Activated CD8-positive, alpha-beta T cell treated with anti-CD3 and anti-CD28 coated beads, Interleukin-2, amount 10 ng/mL, durations not matched to agents 7 days and 5 days (primary cell): ENCODE measurements at regions not wholly inside any gene's neighbourhood (a gene's known extent, or its start where the extent isn't known, plus 50 kb on each side); places are given as distances from the start of the nearest gene placed in this dataset.

Experiments
- ATAC-seq: fragments of 150-1000 bp; cut with Tn5 transposase; one replicate; pipeline ENCODE4 v1.10.0; 2021; ENCODE audit warnings: moderate library complexity
- CTCF ChIA-PET: fragments of 350-600 bp; sonication (Branson Sonifier 250); formaldehyde crosslinking; loops from one replicate; lab custom pipeline; 2021; ENCODE audit warnings: antibody characterized with exemption; lab: Charles Lee
- POLR2A ChIA-PET: fragments of 350-600 bp; sonication (Branson Sonifier 250); formaldehyde crosslinking; loops from one replicate; lab custom pipeline; 2021; ENCODE audit warnings: antibody characterized with exemption; lab: Charles Lee
- DNase-seq: peaks from one replicate; pipeline ENCODE4 v3.0.0-alpha.2; 2020
- H3K27ac Mint-ChIP-seq: one replicate; pipeline ENCODE4 v1.8.0; 2021; ENCODE audit warnings: mild to moderate bottlenecking, mixed read lengths
- H3K27me3 Mint-ChIP-seq: one replicate; pipeline ENCODE4 v1.8.0; 2021; ENCODE audit warnings: low read depth, mixed read lengths
- H3K36me3 Mint-ChIP-seq: one replicate; pipeline ENCODE4 v1.8.0; 2021; ENCODE audit warnings: low read depth, mixed read lengths
- H3K4me1 Mint-ChIP-seq: one replicate; pipeline ENCODE4 v1.8.0; 2021; ENCODE audit warnings: low read depth, mixed read lengths
- H3K4me3 Mint-ChIP-seq: one replicate; pipeline ENCODE4 v1.8.0; 2021; ENCODE audit warnings: mild to moderate bottlenecking, mixed read lengths
- H3K9me3 Mint-ChIP-seq: one replicate; pipeline ENCODE4 v1.8.0; 2022; ENCODE audit warnings: mixed read lengths; ENCODE audit not compliant: insufficient read depth

DNA sequence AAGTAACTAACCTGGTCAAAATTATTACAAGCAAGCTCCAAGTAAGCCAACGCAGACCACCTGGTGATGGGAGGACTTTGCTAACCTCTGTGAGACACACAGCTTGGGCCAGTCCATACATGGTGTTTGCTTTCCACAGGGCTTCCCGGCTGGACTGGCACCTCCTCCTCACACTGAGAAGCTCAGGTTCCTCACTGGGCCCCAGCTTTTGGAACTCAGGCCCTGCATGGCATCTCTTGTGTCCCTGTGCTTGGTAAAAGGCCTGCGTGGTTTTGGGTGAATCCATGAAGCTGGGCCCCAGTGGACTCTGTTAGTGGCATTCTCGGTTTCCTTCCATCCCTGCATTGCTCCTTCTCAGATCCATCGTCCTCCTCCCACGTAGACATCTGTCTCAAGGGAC lies 123.4 kb downstream of the VAPA start:
- Mint-ChIP-seq H3K27ac (no peak overlapping the region), H3K36me3 (no peaks in the 10 kb centered on the region), H3K4me3 (no peak overlapping the region), H3K27me3 (peaks cover 9% of the 10 kb centered on the region), H3K4me1 (peaks cover 6% of the 10 kb centered on the region), H3K9me3 (no peaks in the 10 kb centered on the region)
- POLR2A ChIA-PET: no interaction called here
- no peak for DNase-seq
- ATAC-seq: no peak
- CTCF ChIA-PET: no interaction called here

DNA sequence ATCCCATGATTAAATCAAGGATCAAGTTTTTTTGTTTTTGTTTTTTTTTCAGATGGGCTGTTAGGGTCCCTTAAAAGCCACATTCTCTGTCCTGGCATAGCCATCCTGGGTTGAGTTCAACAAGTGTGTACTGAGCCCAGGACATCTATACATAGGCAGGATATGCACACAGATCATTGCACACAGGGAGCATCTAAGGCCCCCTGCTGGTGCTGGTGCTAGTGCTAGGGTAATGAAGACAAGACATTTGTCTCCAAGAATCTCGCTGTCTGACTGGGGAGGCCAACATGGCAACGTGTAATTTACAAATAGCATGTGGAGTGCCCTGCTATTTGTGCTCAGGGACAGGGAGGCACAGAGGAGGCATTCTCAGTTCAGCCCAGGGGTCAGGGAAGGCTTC lies 124.5 kb downstream of the VAPA start:
- ATAC-seq (no peak), DNase-seq (no peak)
- Mint-ChIP-seq H3K9me3 (no peaks in the 10 kb centered on the region), H3K36me3 (no peaks in the 10 kb centered on the region), H3K4me1 (no peaks in the 10 kb centered on the region), H3K27ac (no peak overlapping the region), H3K27me3 (peaks cover 10% of the 10 kb centered on the region), H3K4me3 (no peak overlapping the region)
- ChIA-PET POLR2A (interaction anchor here (0.7 kb wide), 1 partner anchor 21 kb away, joined by 3 read pairs; no protein-coding TSS in a partner anchor), CTCF (no interaction called here)

DNA sequence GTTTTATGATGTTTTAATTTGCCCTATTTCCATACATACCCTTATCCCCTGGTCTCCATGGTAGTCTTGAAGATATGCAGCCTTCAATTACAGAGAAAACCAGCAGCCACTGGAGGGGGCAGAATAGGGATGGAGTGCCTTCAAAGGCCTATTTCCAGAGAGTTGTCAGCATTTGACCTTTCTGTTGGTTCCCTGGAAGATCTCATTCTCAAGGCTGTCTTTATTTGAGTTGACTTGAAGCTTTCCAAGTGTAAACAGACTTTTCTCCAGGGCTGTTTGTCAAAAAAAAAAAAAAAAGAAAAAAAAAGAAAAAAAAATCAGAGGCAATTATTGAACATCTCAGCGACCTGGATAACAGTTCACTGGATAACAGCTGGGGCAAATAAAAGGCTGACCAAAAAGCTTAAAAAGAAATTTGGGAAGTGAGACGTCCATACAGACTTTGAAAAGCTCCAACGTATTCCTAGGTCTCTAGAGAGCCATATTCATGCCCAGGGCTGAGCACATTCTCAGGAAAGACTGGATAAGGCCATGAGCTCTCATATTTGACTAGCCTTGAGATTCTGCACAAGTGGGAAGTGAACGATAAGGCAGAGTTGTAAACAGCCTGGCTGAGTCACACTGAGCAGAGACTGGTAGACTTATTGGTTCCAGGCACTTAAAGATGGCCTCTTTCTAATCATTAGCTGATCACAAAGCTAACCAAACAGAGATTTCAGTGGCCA lies 126.6 kb downstream of the VAPA start:
- H3K4me1 Mint-ChIP-seq: no peaks in the 10 kb centered on the region
- no peak overlapping the region for H3K27ac Mint-ChIP-seq
- no peak for ATAC-seq
- POLR2A ChIA-PET: no interaction called here
- DNase-seq: no peak
- H3K27me3 Mint-ChIP-seq: peaks cover 9% of the 10 kb centered on the region
- no peaks in the 10 kb centered on the region for H3K36me3 Mint-ChIP-seq
- CTCF ChIA-PET: no interaction called here
- H3K9me3 Mint-ChIP-seq: no peaks in the 10 kb centered on the region
- no peak overlapping the region for H3K4me3 Mint-ChIP-seq

DNA sequence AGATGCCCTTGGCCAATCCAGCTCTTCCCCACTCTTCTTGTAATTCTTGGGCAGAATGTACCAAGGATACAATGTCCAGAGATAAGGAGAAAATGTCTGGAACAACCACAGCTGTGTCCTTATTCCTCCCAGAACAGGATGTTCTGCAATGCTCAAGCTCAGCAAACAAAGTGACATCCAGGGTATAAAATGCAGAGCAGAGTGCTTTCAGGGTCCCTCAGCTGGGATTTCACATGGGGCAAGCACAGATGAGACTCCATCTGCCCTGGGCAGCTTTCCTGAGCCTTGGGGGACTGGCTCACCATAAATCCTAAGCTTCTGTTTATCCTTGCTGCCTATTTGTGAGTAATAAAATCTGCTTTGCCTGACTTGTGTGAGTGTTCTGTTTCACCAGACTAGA lies 127.4 kb downstream of the VAPA start:
- H3K27me3 Mint-ChIP-seq: peaks cover 6% of the 10 kb centered on the region
- POLR2A ChIA-PET: no interaction called here
- CTCF ChIA-PET: no interaction called here
- H3K4me3 Mint-ChIP-seq: no peak overlapping the region
- H3K9me3 Mint-ChIP-seq: no peaks in the 10 kb centered on the region
- ATAC-seq (no peak), DNase-seq (no peak)
- no peaks in the 10 kb centered on the region for H3K36me3 Mint-ChIP-seq
- no peak overlapping the region for H3K27ac Mint-ChIP-seq
- no peaks in the 10 kb centered on the region for H3K4me1 Mint-ChIP-seq

DNA sequence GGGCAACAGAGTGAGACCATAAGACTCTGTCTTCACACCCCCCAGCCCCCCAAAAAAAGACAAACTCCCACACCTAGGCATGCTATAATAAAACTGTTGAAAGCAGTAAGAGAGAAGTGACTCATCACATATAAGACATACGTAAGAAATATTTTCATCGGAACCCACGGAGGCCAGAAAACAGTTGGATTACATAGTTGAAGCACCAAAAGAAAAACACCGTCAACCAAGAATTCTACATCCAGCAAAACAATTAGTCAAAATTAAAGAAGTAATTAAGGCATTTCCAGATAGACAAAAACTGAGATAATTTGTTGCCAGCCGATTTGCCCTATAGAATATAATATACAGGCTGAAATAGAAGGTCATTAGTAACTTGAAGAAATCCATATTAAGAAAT lies 128.7 kb downstream of the VAPA start:
- ATAC-seq (no peak), DNase-seq (no peak)
- no peak overlapping the region for H3K4me3 Mint-ChIP-seq
- no peaks in the 10 kb centered on the region for H3K4me1 Mint-ChIP-seq
- H3K9me3 Mint-ChIP-seq: no peaks in the 10 kb centered on the region
- POLR2A ChIA-PET: no interaction called here
- peaks cover 4% of the 10 kb centered on the region for H3K27me3 Mint-ChIP-seq
- H3K36me3 Mint-ChIP-seq: no peaks in the 10 kb centered on the region
- no peak overlapping the region for H3K27ac Mint-ChIP-seq
- CTCF ChIA-PET: interaction anchor here (1.3 kb wide), 1 partner anchor 10 kb away, joined by 3 read pairs; no protein-coding TSS in a partner anchor

DNA sequence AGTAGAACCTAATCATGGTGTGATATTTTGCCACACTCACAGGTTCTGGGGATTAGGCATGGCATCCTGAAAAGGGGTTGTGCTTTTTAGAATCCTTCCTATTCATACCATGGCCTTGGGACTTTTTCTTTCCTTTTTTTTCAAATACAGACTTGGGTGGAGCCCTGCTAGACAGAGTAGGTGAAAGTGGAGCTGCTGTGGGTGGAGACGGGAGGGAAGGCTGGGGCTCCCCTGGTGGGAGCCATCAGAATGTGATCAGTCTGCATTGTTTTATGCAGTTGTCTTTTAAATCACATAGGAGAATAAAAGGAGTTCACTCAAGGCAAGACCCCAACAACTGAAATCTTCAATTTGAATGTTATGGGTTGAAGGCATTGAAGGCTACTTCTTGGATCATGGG lies 130.2 kb downstream of the VAPA start:
- Mint-ChIP-seq H3K9me3 (no peaks in the 10 kb centered on the region), H3K27me3 (peaks cover 4% of the 10 kb centered on the region), H3K36me3 (no peaks in the 10 kb centered on the region), H3K4me3 (no peak overlapping the region), H3K4me1 (no peaks in the 10 kb centered on the region), H3K27ac (no peak overlapping the region)
- DNase-seq (no peak), ATAC-seq (no peak)
- ChIA-PET POLR2A (no interaction called here), CTCF (interaction anchor here (1.3 kb wide), 1 partner anchor 8 kb away, joined by 3 read pairs; no protein-coding TSS in a partner anchor)

DNA sequence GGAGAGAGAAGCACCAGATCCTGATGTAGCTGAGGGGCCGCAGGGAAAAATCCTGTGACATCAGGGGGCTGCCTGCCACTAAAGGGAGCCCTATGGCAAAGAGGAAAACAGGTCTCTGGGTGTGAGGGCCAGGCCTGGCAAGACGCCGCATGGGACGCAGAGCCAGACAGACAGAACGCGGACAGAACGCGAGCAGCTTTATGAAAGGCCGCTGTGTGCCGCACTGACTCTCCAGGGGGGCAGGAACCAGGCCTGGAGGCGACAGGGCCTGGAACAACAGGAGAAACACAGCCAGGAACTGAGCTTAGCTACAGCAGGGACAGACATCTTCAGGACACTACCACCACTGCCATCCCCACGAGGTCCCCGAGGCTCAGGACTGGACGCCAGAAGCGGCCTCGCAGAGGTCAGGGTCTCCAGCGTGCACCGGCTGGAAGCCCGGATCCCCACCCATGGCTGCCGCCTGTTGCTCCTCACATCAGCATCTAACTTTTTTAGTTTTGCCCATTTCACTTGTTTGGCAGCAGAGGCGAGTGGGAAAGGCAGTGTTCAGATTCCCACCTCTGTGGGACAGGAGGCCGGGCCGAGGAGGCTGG lies 131.6 kb downstream of the VAPA start:
- Mint-ChIP-seq H3K27me3 (peaks cover 4% of the 10 kb centered on the region), H3K27ac (no peak overlapping the region), H3K4me1 (no peaks in the 10 kb centered on the region), H3K4me3 (no peak overlapping the region), H3K9me3 (no peaks in the 10 kb centered on the region), H3K36me3 (no peaks in the 10 kb centered on the region)
- no peak for DNase-seq
- ChIA-PET POLR2A (no interaction called here), CTCF (no interaction called here)
- ATAC-seq: no peak

DNA sequence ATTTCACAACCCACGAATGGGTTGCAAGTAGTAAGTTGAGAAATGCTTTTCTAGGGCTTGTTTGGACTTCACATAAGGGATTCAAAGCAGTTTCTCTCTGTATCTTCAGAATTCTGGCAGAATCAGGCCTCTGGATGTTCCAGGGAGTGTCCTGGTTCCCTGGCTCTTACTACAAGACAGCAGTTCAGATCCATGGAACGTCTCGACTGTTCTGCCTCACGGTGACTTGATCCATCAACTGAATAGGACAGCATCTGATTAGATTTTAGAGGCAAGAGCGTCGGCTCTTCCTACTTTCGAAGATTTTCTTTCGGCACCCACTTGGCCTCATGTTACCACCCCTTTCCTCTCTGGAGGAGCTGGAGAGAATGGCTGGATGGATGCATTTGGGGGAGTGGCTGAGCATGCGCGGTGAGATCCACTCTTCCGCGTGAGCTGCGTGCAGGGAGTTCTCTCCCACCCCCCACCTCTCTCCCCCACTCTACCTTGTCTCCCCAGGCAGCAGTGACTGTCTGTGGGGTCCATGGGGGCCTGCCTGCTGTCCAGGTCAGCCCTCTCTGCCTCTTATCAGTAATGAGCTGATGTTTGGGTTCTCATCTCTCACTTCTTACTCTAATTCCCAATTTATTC lies 132.5 kb downstream of the VAPA start:
- H3K4me3 Mint-ChIP-seq: no peak overlapping the region
- H3K27me3 Mint-ChIP-seq: peaks cover 4% of the 10 kb centered on the region
- ATAC-seq: no peak
- H3K27ac Mint-ChIP-seq: no peak overlapping the region
- no peak for DNase-seq
- no peaks in the 10 kb centered on the region for H3K36me3 Mint-ChIP-seq
- ChIA-PET POLR2A (no interaction called here), CTCF (no interaction called here)
- H3K4me1 Mint-ChIP-seq: no peaks in the 10 kb centered on the region
- H3K9me3 Mint-ChIP-seq: no peaks in the 10 kb centered on the region

DNA sequence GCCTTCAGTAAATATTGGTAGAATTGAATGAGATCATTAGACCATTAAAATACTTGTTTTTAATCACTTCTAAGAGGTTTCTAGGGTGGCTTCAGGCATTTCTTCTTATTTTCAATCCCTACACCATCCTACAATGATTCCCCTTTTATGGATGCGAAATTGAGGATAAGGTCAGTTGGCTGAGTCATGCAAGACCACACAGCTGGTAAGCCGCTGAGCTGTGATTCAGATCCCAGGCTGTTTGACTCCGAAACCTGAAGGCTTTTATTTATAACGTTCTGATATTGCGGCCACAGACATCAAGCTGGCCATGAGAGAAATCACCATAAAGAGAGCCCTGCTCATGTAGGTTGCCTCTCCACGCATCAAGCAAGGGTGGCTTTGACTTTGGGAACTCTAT lies 133.4 kb downstream of the VAPA start:
- peaks cover 2% of the 10 kb centered on the region for H3K27me3 Mint-ChIP-seq
- no peaks in the 10 kb centered on the region for H3K4me1 Mint-ChIP-seq
- no peaks in the 10 kb centered on the region for H3K9me3 Mint-ChIP-seq
- POLR2A ChIA-PET: no interaction called here
- H3K4me3 Mint-ChIP-seq: no peak overlapping the region
- ATAC-seq: no peak
- no peaks in the 10 kb centered on the region for H3K36me3 Mint-ChIP-seq
- CTCF ChIA-PET: no interaction called here
- DNase-seq: no peak
- H3K27ac Mint-ChIP-seq: no peak overlapping the region

DNA sequence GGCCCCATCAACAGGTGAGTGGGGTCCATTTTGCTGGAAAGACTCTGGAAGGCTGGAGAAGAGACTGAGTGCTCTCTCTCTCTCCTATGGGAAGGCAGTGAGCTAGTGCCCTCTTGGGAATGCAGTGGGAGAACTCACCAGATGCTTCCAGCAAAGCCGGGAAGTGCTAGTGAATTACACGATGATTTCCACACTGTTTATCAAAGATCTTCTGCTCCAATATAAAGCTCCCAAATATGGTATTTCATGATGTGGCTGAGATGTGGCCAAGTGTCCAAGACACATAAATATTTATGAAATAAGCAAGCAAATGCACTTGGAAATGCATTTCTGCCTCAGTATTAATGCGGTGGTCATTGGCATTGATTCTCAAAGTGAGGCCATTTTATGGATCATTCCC lies 135.9 kb downstream of the VAPA start:
- H3K9me3 Mint-ChIP-seq: no peaks in the 10 kb centered on the region
- H3K4me3 Mint-ChIP-seq: no peak overlapping the region
- no peak overlapping the region for H3K27ac Mint-ChIP-seq
- DNase-seq (no peak), ATAC-seq (no peak)
- H3K27me3 Mint-ChIP-seq: no peaks in the 10 kb centered on the region
- H3K4me1 Mint-ChIP-seq: no peaks in the 10 kb centered on the region
- ChIA-PET POLR2A (no interaction called here), CTCF (no interaction called here)
- no peaks in the 10 kb centered on the region for H3K36me3 Mint-ChIP-seq

DNA sequence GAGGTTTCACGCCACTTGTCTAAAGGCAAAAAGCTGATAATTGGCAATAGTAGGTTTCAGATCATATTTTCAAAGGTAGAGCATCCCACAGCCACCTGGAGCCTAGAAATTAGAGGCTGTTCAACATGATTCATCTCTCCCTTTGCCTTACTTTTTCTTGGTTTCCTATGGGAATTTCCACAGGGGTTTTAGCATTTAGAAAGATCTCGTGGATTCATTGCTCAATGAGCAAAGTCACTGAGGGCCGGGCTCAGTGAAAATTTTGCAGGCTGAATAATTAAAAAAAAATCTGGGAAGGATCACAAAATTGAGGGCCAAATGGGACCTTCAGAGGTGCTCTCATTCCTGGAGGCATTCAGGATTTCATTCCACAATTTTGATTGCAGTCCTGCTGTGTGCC lies 137.1 kb downstream of the VAPA start:
- no peak for DNase-seq
- Mint-ChIP-seq H3K27ac (no peak overlapping the region), H3K4me3 (no peak overlapping the region), H3K27me3 (no peaks in the 10 kb centered on the region), H3K4me1 (no peaks in the 10 kb centered on the region), H3K9me3 (no peaks in the 10 kb centered on the region), H3K36me3 (no peaks in the 10 kb centered on the region)
- CTCF ChIA-PET: no interaction called here
- ATAC-seq: no peak
- POLR2A ChIA-PET: no interaction called here

DNA sequence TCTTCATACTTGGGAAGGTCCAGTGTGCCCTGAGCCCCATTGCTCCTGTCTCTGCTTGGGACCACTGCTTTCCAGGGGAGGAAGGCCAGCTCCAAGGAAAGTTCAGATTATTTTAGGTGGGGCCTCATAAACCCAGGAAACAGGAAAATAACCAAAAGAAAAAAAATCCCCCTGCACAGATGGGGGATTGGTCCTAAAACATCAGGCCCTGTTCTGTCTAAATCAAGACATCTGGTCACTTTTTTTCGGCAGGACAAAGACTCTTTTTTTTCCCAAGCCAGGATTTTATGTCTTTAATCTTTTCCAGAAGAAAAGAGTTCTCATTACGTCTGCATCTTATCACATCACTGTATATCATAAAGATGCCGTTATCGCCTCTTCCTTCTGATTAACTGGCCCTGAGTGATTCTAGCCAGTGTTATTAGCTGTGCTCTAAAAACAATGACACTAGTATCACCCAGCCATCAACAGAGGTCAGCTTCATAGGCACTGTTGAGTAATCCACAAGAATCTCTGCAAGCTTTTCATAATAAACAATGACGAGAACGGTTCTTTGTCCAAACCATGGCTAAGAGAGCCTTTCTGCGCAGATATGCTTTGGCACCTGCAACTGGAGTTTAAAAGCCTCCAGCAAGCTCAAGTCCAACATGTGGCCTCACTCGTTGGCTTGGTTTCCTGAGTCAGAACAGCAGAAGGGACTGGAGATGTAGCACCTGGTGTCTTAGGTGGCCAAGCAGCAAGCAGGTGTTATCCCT lies 138.2 kb downstream of the VAPA start:
- Mint-ChIP-seq H3K27me3 (no peaks in the 10 kb centered on the region), H3K4me1 (no peaks in the 10 kb centered on the region), H3K27ac (no peak overlapping the region), H3K9me3 (no peaks in the 10 kb centered on the region), H3K36me3 (no peaks in the 10 kb centered on the region), H3K4me3 (no peak overlapping the region)
- DNase-seq (no peak), ATAC-seq (no peak)
- ChIA-PET CTCF (interaction anchor here (1.1 kb wide), 1 partner anchor 9 kb away, joined by 3 read pairs; no protein-coding TSS in a partner anchor), POLR2A (no interaction called here)
